ENCODE measurements at regions not wholly inside any gene's neighbourhood (a gene's known extent, or its start where the extent isn't known, plus 50 kb on each side); places are given as distances from the start of the nearest gene placed in this dataset.
A peak's percentile ranks its signal among the peaks of the same experiment; 100 is the strongest.

GRCh38 chr2:77720115-77720514 lies 197.9 kb upstream of the LRRTM4 start:
- H3K27ac ChIP-seq (ENCODE audit: extremely low read length, insufficient read depth, low read length) = no peak overlapping the region
- 51% methylated on average over 4 of the region's 4 CpGs for WGBS (ENCODE audit: low lambda C conversion rate)
- ChIA-PET CTCF (ENCODE audit: low intra/inter-chr PET ratio, low total read pairs) (no interaction called here), POLR2A (no interaction called here)
- H3K9ac ChIP-seq (ENCODE audit: insufficient read depth, low read depth, low read length) = no peak overlapping the region
- in situ Hi-C loops (cut with HindIII; ENCODE audit: extremely low pct_ligation_motif_present, low pct_unique_long_range_greater_than_20kb) (no loop called here), intact Hi-C loops (cut with micrococcal nuclease; ENCODE audit: unreplicated experiment) (no loop called here)
- FAIRE-seq = no peak
- no TSS peak for BruUV-seq (replicated peaks)
- ATAC-seq = no peak
- H4K20me1 ChIP-seq (ENCODE audit: insufficient read depth, low read length) = no peaks in the 10 kb centered on the region
- H3K4me1 ChIP-seq (ENCODE audit: insufficient read depth, low read length) = peaks cover 14% of the 10 kb centered on the region
- no peak overlapping the region for H2AFZ ChIP-seq (ENCODE audit: low read length)
- H3K4me2 ChIP-seq (ENCODE audit: low read depth, low read length) = no peak overlapping the region
- no peaks in the 10 kb centered on the region for H3K36me3 ChIP-seq (replicated peaks in 1 of 2; ENCODE audit: control insufficient read depth in 1 of 2, insufficient read depth in 2 of 2, low read length in 2 of 2)
- H3K4me3 ChIP-seq (replicated peaks in 1 of 3; ENCODE audit: insufficient read depth in 1 of 3, low read depth in 2 of 3, low read length in 3 of 3) = no peak overlapping the region
- H3K79me2 ChIP-seq (ENCODE audit: insufficient read depth, low read length) = no peaks in the 10 kb centered on the region
- H3K27me3 ChIP-seq (ENCODE audit: control insufficient read depth in 1 of 2, insufficient read depth in 2 of 2, low read length in 2 of 2) = no peaks in the 10 kb centered on the region
- no peaks in the 10 kb centered on the region for H3K9me3 ChIP-seq (ENCODE audit: low read length)
- DNase-seq (ENCODE audit: low spot score) = no peak
- TF ChIP-seq MXI1 (IDR thresholded peaks at IDR 0.05; ENCODE audit: borderline replicate concordance, low read depth, low read length) = no peak
- TF ChIP-seq HNRNPH1 (optimal IDR thresholded peaks at IDR 0.05; ENCODE audit: low read depth, low read length) = no peak
- TF ChIP-seq MAFK (conservative IDR thresholded peaks at IDR 0.05 in 1 of 2, IDR thresholded peaks at IDR 0.05 in 1 of 2; ENCODE audit: low read length in 2 of 2) = peak; percentile 51; a peak in 2 of 4 replicates
- TF ChIP-seq MAFF (IDR thresholded peaks at IDR 0.05; ENCODE audit: low read depth, low read length) = 0 out of 2 replicates have a peak, but pooled peaks have one; percentile 39
- no peak for TF ChIP-seq PHB2 (IDR thresholded peaks at IDR 0.05; ENCODE audit: partially characterized antibody)

- no peak overlapping the region for H3K9ac ChIP-seq (ENCODE audit: insufficient read depth, low read depth, low read length)
- FAIRE-seq (no peak), ATAC-seq (peak; percentile 42; the same call in 2 of the 3 replicates), DNase-seq (ENCODE audit: low spot score) (no peak)
- POLR2A ChIA-PET = no interaction called here
- CTCF ChIA-PET (ENCODE audit: low intra/inter-chr PET ratio, low total read pairs) = no interaction called here
- no peak overlapping the region for H3K4me2 ChIP-seq (ENCODE audit: low read depth, low read length)
- no peak overlapping the region for H2AFZ ChIP-seq (ENCODE audit: low read length)
- in situ Hi-C loops (cut with HindIII; ENCODE audit: extremely low pct_ligation_motif_present, low pct_unique_long_range_greater_than_20kb) = no loop called here
- no peak overlapping the region for H3K4me3 ChIP-seq (replicated peaks in 1 of 3; ENCODE audit: insufficient read depth in 1 of 3, low read depth in 2 of 3, low read length in 3 of 3)
- no peaks in the 10 kb centered on the region for H3K79me2 ChIP-seq (ENCODE audit: insufficient read depth, low read length)
- H3K27me3 ChIP-seq (ENCODE audit: control insufficient read depth in 1 of 2, insufficient read depth in 2 of 2, low read length in 2 of 2) = no peaks in the 10 kb centered on the region
- H3K27ac ChIP-seq (ENCODE audit: extremely low read length, insufficient read depth, low read length) = no peak overlapping the region
- BruUV-seq (replicated peaks) = no TSS peak
- no peaks in the 10 kb centered on the region for H3K9me3 ChIP-seq (ENCODE audit: low read length)
- intact Hi-C loops (cut with micrococcal nuclease; ENCODE audit: unreplicated experiment) = no loop called here
- peaks cover 14% of the 10 kb centered on the region for H3K4me1 ChIP-seq (ENCODE audit: insufficient read depth, low read length)
- H3K36me3 ChIP-seq (replicated peaks in 1 of 2; ENCODE audit: control insufficient read depth in 1 of 2, insufficient read depth in 2 of 2, low read length in 2 of 2) = no peaks in the 10 kb centered on the region
- no peaks in the 10 kb centered on the region for H4K20me1 ChIP-seq (ENCODE audit: insufficient read depth, low read length)
- peak; percentile 86 to 91 for TF ChIP-seq MAFK (conservative IDR thresholded peaks at IDR 0.05 in 1 of 2, IDR thresholded peaks at IDR 0.05 in 1 of 2; ENCODE audit: low read length in 2 of 2)
- peak; percentile 90 for TF ChIP-seq MAFF (IDR thresholded peaks at IDR 0.05; ENCODE audit: low read depth, low read length)
- TF ChIP-seq ZNF850 (CRISPR knock-in tag; conservative IDR thresholded peaks at IDR 0.05) = no peak
Measured at GRCh38 chr2:77721593-77721992, 199.4 kb upstream of the LRRTM4 start.

Data from HepG2 (cell line).